ENCODE measurements at regions not wholly inside any gene's neighbourhood (a gene's known extent, or its start where the extent isn't known, plus 50 kb on each side); places are given as distances from the start of the nearest gene placed in this dataset.
"Not testable (repeated sequence)": the region's sequence is repeated elsewhere in the genome, so short reads cannot be mapped to it uniquely, and the experiment has no call there.

DNA sequence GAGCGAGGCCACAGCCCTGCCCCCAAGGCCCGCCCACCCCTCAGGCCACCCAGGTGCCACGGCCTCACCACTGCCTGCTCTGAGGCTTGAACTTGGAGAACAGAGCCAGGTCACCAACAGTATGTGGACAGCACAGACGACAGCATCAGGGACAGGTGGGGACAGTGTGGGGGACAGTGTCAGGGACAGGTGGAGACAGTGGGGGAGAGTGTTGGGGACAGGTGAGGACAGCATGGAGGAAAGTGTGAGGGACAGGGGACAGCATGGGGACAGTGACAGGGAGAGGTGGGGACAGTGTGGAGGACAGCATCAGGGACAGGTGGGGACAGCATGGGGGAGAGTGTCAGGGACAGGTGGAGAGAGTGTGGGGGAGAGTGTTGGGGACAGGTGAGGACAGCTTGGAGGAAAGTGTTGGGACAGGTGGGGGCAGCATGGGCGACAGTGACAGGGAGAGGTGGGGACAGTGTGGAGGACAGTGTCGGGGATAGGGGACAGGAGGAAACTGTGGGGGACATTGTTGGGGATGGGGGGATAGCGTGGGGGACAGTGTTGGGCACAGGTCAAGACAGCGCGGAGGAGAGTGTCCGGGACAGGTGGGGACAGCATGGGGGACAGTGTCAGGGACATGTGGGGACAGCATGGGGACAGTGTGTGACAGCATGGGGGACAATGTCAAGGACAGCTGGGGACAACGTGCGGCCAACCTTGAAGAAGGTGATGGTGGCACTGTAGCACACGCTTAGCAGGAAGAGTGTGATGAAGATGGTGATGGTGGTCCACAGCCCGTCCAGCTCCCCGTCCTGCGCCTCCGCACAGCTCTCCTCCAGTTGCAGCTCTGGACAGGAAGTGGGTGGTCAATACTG is 114.9 kb downstream of the TMEM121 start:
- DNase-seq: no peak

DNA sequence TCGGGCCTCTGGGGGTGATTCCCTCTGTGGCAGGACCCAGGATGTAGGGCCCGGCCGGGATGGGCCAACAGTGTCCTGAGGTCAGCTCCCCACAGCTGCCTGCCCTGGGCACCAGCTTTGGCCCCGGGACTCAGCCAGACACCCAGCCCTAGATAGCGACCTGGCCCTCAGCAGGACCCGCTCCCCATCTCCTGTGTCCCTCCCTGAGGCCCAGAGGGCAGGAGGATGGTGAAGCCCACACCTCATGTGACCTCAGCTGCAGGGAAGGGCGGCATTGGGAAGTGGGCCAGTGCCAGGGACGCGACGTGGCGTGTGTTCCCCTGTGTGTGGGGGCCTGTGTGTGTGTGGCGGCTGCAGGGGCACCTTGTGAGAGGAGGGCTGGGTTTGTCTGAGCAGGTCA is 115.6 kb downstream of the TMEM121 start:
- DNase-seq: not testable (repeated sequence)

DNA sequence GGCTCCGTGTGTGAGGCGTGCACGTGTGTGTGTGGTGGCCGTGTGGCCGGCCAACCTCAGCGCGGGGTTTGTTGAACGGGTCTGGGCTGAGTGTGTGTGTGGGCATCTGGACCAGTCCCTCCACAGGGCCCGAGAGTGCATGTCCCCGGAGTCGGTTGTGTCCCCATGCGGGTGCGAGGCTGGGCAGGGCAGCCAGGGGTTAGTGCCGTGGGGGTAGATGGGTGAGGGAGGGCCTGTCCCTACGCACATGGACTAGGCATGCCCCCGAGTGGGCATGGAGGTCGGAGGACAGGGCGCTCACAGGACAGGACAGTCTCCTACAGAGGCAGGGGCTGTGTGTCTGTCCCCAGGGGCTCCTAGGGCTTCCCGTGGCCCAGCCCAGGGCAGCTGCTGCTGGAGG is 116.1 kb downstream of the TMEM121 start:
- DNase-seq: not testable (repeated sequence)

DNA sequence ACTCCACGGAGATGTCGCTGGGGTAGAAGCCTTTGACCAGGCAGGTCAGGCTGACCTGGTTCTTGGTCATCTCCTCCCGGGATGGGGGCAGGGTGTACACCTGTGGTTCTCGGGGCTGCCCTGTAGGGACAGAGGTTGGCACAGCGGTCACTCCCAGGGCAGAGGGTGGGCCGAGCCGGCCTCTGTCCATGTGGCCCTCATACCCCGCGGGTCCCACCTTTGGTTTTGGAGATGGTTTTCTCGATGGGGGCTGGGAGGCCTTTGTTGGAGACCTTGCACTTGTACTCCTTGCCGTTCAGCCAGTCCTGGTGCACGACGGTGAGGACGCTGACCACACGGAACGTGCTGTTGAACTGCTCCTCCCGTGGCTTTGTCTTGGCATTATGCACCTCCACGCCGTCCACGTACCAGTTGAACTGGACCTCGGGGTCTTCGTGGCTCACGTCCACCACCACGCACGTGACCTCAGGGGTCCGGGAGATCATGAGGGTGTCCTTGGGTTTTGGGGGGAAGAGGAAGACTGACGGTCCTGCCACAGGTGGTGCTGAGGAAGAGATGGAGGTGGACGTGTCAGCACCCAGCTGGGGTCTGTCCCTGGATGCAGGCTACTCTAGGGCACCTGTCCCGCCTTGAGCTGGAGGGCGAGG is 117.1 kb downstream of the TMEM121 start:
- not testable (repeated sequence) for DNase-seq

DNA sequence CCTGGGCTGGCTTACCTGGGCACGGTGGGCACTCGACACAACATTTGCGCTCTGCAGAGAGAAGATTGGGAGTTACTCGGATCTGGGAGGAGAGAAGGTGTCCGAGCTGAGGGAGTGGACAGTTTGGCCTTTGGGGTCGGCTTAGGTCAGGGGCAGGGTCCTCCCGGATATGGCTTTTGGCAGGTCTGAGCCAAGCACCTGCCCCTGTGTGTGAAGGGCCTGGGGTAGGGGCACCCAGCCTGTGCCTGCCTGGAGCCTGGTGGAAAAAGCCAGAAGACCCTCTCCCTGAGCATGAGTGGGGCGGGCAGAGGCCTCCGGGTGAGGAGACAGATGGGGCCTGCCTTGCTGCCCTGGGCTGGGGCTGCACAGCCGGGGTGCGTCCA is 117.7 kb downstream of the TMEM121 start:
- DNase-seq: not testable (repeated sequence)

DNA sequence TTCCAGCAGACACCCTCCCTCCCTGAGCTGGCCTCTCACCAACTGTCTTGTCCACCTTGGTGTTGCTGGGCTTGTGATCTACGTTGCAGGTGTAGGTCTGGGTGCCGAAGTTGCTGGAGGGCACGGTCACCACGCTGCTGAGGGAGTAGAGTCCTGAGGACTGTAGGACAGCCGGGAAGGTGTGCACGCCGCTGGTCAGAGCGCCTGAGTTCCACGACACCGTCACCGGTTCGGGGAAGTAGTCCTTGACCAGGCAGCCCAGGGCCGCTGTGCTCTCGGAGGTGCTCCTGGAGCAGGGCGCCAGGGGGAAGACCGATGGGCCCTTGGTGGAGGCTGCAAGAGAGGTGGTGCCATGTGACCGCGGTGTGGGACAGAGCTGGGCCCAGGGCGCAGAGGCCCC is 118.1 kb downstream of the TMEM121 start:
- not testable (repeated sequence) for DNase-seq

DNA sequence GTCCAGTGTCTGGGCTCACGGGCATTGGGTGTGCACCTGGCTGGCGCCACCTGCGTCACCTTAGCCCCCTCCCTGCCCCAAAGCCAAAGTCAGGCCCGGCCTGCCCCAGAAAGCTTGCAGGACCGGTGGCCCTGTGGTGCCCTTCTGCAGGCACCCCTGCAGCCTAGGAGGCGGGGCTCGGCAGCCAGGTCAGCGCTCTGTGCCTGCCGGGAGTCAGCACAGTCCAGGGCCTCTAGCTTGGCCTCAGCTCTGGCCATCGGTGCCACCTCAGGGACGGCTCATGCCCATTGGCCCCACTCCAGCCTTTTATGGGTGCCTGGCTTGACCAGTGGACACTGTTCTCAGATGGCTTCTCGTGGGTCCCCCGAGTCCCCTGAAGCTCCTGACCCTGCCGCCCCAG is 118.5 kb downstream of the TMEM121 start:
- DNase-seq: not testable (repeated sequence)

DNA sequence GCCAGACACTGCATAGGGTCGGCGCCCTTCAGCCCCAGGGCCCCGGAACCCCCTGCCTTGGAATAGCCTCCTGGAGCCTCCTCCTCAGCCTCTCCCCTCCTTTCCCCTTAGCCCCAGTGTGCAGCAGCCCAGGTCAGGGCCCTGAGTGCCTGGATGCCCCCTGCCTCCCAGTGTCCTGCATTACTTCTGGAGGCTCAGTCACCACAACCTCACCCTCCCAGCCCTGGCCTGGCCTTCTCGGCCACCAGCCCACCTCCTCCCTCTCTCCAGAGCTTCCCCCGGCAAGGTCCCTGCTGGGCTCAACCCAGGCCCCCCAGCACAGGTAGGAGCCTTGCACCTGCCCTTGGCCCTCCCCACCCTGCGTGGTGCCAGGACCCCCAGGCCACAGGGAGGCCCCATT is 119.0 kb downstream of the TMEM121 start:
- not testable (repeated sequence) for DNase-seq

DNA sequence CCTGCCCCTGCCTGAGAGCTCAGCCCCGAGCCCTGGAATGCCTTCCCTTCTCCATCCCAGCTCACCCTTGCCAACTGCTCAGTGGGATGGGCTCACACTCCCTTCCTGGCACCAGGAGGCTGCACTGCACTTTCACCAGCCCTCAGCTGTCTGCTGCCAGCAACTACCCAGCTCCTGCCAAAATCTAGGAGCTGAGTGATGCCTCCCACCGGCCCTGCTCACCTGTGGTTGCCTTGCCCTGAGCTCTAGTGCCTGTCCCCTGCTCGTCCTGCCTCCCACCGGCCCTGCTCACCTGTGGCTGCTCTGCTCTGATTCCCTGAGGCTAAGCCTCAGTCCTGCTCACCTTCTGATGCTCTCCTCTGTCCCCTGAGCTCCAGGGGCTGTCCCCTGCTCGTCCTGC is 119.8 kb downstream of the TMEM121 start:
- no peak for DNase-seq

DNA sequence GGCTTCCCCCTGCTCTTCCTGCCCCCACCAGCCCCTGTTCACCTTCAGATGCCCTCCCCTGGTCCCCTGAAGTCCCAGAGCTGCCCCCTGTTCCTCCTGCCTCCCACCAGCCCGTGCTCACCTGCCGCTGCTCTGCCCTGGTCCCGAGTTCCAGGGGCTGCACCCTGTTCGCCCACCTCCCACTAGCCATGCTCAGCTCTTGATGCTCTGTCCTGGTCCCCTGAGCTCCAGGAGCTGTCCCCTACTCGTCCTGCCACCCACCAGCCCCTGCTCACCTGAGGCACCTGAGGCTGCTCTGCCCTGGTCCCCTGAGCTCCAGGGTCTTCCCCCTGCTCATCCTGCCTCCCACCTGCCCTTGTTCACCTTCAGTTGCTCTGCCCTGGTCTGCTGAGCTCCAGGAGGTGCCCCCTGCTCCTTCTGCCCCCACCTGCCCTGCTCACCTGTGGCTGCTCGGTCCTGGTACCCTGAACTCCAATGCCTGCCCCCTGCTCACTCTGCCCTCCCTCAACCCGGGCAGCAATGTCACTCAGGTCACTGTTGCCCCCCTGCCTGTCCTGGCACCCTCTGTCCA is 120.4 kb downstream of the TMEM121 start:
- DNase-seq: not testable (repeated sequence)

DNA sequence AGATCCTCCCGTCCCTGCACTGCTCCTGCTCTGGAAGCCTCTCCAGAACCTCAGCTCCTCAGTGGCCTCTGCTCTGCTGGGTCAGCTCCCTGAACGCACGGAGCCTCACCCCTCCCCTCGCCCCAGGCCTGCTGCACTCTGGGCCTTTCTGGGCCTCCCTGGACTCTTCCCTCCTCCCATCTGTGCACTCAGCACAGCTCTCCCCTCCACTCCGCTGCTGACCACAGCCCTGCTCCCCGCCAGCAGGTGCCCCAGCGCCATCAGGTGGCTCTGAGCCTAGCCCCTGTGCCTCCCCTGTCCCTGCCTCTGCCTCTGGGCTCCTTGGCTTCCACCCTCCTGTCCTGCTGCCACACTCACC is 121.0 kb downstream of the TMEM121 start:
- DNase-seq: not testable (repeated sequence)

DNA sequence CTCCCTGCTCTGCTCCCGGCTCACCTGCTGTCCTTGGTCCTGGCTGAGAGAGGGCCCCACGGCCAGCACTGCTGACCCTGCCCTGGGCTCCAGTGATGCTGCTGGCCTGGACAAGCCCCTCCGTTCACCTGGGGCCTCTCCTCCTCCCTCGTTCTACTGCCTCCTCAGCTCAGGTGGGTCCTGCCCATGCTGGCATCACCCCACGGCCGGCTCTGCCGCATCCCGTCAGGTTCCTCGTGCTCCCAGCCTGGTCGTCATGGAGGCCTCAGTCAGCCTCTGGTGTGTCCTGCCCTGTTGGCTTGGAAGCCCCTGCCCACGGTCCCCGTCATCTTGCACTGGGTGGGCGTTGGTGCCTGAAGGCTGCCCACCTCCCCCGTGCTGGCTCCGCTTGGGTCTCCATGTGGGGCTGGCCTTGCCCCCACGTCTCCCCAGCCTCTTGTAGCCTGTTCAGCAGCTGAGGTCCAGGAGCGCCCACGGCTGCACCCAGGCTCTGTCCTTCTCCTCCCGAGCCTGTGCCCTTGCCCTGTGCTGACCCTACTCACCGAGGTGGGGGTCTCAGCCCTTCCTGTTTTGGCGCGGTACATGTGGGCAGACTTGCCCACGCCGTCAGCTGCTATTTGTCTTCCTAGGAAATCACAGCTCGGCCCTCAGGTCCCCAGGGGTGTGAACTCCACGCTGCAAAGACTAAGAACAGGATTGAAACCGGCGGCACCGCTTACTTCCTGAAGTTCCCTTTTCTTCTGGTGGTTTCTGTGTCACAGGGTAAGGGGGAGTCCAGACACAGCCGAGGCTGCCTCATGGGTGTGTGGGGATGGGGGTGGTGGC is 121.6 kb downstream of the TMEM121 start:
- no peak for DNase-seq

DNA sequence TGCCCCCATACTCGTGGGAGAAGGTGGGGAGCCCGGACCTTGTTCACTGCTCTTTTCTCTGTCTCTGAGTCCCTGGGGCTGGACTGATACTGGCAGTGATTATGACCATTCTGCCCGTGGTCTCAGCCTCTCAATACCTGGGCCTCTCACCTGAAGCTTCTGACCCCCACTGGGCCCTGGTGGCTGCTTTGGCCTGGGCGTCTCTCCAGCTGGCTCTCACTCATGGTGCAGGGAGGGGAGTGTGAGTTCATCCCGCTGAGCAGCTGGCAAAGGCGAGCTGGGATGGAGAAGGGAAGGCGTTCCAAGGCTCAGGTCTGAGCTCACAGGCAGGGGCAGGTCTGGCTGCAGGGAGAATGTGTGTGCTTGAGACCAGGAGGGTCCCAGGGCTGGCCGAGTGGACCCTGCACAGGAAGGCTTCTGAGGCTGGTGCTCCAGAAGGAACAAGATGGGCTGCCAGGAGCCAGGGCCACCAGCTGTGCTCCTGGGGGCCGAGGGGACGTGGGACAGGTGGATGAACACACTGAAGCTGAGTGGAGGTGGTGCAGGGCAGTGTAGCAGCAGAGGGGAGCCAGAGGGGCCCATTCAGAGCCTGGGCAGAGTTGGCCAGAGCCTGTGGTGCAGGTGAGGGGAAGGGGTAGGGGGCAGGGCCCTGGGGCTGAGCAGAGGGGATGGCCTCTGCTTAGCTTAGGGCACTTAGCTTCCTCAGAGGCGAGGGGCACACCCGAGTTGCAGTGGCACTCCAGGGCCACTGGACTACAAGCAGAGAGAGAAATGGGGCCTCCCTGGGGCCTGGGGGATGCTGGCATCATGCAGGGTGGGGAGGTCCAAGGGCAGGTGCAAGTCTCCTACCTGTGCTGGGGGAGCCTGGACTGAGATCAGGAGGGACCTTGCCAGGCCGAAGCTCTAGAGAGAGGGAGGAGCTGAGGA is 122.5 kb downstream of the TMEM121 start:
- not testable (repeated sequence) for DNase-seq

DNA sequence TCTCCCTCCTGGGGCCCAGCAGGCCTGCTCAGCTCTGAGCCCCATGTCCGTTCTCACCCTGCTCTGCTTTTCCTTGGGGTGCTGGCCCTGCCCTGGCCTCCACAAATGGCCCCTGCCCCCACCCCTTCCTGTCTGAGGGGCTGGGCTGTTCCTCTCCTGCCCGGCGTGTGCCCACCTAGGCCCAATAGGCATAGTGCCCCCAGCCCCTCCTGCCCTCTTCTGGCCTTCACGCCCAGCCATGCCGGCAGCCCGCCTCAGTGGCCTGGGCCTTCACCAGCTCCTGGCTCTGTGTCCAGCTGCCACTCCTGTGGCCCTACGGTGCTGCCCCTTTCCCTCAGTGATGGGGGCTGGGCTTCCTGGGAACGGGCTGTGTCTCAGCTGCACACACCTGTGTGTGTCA is 125.9 kb downstream of the TMEM121 start:
- not testable (repeated sequence) for DNase-seq

DNA sequence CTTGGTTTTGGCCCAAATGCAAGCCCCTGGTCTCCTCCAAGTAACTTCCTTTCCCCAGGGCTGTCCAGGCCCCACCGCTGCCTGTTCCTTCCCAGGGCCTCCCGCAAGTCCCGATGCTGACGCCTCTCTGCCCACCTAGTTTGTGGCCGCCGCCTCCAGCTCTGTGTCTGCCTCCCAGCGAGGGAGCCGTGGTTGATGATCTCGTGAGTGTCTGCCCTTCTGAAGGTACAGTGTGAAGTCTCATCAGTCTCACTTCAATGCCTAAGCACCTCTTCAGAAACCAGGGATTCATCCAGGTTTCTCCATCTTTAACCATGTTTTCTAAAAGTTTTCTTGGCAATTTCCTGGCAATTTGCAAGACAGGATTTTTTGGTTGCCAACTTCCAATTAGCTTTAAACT is 127.5 kb downstream of the TMEM121 start:
- not testable (repeated sequence) for DNase-seq

DNA sequence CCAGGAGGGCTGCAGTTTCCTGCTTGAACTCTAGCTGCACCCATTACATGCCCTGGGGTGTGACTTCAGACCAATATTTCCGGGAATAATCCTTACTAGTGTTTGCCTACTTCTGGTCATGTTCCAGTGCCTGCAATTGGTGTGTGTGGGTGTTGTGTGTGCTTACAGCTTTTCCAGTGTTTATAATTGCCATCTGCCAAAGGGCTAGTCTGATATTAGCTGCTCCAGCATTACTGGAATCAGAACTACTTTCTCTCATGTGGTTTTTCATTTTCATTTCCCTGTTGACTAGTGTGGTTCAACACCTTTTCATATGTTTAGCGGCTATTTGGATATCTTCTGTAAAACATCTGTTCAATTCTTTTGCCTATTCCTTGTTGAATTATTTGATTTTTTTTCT is 132.9 kb downstream of the TMEM121 start:
- peak in 1 of 3 experiments; percentile 22 for DNase-seq

DNA sequence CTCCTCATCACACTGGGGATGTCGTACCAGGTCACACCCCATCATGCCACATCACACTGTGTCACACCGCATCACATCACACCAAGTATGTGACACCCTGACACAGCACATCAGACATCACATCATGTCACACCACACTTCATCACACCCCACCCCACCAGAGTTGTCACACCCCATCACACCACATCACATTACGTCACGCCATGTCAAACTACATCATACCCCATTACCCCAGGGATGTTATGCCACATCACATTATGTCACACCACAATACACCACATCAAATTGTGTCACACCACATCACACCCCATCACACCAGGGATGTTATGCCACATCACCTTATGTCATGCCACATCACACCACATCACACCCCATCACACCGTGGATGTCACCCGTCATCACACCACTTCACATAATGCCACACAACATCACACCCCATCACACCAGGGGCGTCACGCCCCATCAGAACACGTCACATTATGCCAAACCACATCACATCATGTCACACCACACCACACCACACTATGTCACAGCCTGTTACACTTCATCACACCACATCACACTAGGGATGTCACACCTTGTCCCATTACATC is 133.6 kb downstream of the TMEM121 start:
- no peak for DNase-seq

DNA sequence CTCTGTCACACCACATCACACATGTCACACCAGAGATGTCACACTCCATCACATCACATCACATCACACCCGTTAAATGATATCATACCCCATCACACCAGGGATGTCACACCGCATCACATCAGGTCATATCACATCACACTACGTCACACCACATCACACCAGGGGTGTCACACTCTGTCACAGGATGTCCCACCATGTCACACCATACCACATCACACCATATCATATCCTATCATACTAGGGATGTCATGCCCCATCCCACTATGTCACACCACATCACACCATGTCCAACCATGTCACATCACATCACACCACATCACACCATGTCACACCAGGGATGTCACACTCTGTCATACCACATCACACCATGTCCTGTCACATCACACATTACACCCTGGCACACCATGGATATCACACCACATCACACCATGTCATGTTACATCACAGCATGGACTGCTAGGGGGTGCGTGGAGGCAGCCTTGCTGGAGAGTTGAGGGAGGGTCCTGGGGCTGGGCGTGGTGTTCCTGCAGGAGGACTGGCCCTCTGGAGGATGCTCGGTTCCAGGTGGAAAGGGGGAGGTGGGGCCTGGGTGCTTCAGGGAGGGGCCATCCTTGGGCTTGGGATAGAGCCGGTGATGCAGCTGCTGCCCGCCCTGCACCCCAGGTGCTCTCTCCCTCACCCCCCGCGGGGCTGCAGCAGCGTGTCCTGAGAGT is 134.6 kb downstream of the TMEM121 start:
- DNase-seq: no peak

DNA sequence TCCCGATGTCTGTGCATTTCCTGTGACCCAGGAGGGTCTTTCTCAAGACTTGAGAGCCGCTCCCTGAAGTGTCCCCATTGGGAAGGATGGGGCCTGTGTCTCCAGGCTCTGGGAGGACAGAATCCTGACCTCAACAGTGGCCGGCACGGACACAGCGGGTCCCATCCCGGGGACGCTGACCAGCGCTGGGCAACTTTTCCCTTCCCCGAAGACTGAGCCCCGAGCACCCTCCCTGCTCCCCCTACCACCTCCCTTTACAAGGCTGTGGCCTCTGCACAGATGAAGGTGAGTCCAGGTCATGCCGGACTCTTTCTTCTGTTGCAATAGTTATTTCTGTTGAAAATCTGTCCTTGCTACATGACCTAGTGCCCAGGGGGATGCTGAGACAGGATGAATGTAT is 135.7 kb downstream of the TMEM121 start:
- not testable (repeated sequence) for DNase-seq

DNA sequence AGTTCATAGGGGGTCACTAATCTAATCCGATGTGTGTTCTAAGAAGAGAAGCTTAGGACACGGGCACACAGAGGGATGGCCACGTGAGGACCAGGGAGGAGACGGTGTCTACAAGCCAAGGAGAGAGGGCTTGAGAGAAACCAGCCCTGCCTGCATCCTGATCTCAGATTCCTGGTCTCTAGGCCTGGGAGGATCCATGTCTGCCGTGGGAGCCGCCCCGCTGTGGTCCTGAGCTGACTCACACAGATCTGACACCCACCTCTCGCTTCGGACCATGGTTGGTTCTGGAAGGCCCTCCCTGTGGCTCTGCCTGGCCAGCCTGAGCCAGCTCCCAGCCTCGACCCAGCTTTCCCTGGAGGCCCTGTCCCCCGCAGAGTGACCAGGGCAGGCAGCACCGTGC is 136.2 kb downstream of the TMEM121 start:
- not testable (repeated sequence) for DNase-seq

DNA sequence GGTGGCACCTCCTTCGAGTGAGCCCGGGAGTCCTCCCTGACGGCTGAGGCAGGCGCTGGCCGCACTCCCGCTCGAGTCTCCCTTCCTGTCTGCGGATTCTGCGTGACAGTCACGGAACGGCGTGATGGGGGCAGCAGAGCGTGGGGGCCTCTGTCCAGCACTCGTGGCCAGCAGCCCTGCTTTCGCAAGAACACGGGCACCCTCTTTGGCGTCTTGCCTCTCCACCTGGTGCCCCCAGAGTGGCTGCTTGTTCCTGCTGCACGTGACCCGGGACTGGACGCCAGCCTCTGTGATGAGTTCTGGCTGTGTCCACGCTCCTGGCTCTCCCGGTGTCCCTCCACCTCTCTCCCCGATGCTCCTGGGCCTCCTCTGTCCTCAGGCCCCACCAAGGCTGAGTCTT is 136.9 kb downstream of the TMEM121 start:
- DNase-seq: not testable (repeated sequence)
